OCI-LY7 (cell line): ENCODE measurements at regions not wholly inside any gene's neighbourhood (a gene's known extent, or its start where the extent isn't known, plus 50 kb on each side); places are given as distances from the start of the nearest gene placed in this dataset.

Experiments used
- CTCF ChIP-seq: fragments of 200-600 bp; sonication (generic); conservative IDR thresholded peaks from 2 replicates; pipeline ENCODE4 v1.5.1; 2014; ENCODE audit warnings: mild to moderate bottlenecking, antibody characterized with exemption, low read length, moderate library complexity, mixed read lengths
- EZH2phosphoT487 ChIP-seq: fragments of 200-600 bp; sonication (generic); IDR thresholded peaks from 2 replicates; pipeline ENCODE4 v1.6.1; 2018; ENCODE audit warnings: low read depth, borderline replicate concordance, mild to moderate bottlenecking, mixed run types, antibody characterized with exemption, low read length, moderate library complexity, mixed read lengths

- TF ChIP-seq CTCF (no peak), EZH2phosphoT487 (no peak)
These were observed 453.8 kb downstream of the CDH2 start for GRCh38 chr18:27723168-27723567.
